HG03520 (cell line): ENCODE measurements at regions not wholly inside any gene's neighbourhood (a gene's known extent, or its start where the extent isn't known, plus 50 kb on each side); places are given as distances from the start of the nearest gene placed in this dataset.

Experiments used
- ATAC-seq: cut with Tn5 transposase; IDR thresholded peaks from one replicate; pipeline ENCODE4 v1.9.1; 2021; ENCODE audit warnings: mild to moderate bottlenecking, moderate library complexity; ENCODE audit not compliant: unreplicated experiment

DNA sequence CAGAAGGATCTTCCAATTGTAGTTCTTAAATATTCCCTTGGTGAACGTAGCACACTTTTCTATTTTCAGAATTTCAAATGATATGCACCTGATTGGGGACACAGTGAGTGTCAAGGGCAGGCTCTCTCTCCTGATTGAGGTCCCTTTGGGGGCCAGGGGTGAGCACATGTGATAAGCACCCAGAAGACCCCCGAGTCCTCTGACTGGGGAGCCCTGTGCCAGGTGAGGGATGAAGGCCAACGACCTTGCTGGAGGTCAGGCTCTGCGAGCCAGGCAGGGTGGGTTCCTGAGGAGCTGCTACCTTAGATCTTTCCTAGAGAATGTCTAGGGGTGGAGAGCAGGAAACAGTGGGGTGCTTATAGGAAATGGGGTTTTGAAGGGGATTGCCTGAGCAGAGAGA lies 1253.9 kb downstream of the BRD1 start:
- ATAC-seq, result no peak

GRCh38 chr22:48572951-48573350 lies 1254.7 kb downstream of the BRD1 start:
- ATAC-seq, result no peak

DNA sequence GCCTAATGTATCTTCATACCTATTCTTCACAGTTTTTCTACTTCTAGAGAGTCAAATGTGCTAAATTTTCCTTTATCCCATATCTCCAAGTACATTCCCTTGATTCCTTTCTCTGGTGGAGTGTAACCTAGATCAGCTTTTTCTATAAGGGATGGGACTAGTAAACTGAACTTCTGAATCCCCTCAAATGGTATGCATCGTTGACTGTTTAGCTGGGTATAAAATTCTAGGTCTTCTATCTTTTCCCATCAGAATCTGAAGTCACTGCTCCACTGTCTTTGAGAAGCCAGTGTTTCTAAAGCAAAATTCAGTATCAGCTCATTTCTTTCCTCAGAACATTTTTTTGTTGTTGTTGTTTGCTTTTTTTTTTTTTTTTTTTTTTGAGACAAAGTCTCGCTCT lies 1256.8 kb downstream of the BRD1 start:
- ATAC-seq, result no peak

GRCh38 chr22:48569476-48570233 lies 1258.0 kb downstream of the BRD1 start:
- no peak for ATAC-seq

GRCh38 chr22:48568736-48569330 lies 1258.8 kb downstream of the BRD1 start:
- no peak for ATAC-seq

DNA sequence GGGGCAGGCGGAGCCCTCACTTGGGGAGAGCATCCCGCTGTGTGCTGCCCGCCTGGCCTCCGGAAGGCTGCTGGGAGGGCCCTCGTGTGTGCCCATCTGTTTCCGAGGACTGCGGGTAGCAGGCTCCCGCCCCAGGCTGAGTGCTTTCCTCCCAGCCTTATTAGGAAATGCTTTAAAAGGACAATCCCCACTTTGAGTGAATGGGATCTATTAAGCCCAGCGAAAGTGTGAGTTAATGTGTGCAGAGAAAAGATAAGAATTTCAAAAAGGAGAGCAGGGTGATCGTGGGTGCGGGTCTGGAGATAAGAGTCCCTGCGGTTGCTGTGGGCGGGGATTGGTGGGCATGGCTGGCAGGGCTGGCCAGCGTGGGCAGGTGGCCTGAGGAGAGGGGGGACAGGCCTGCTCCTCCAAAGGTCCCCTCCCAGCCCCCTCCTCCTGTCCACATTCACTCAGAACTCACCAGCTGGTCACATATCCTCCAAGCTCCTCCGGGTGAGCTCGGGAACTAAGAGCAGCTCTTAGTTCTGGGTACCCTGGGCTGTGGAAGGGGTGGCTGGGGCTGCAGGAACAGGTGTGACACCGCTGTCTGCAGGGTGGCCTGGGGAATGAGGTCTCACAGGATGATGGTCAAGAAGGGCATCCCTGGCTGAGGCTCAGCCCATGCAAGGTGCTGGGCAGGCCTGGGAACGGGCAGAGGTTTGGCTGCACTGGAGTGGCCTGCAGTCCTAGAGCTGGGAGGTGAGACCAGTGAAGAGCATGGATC lies 1260.3 kb downstream of the BRD1 start:
- no peak for ATAC-seq

DNA sequence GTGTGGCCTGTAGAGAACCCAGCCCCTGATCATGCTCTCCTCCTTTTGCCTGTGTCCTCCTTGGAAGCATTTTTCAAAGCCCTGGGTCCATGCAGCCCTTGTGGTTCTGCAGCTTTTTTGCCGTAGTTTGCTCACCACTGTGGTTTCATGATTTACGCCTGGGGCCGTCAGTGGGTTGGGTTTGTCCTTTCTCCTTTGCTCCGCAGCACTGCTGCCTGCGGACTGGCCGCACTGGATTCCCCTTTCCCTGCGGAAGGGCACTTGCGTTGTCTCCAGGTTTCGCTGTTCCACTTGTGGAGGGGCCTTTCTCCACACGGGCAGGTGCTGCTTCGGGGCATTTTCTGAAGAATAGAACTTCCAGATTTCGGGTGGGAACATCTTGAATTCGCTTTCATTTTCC lies 1260.9 kb downstream of the BRD1 start:
- ATAC-seq, result no peak

DNA sequence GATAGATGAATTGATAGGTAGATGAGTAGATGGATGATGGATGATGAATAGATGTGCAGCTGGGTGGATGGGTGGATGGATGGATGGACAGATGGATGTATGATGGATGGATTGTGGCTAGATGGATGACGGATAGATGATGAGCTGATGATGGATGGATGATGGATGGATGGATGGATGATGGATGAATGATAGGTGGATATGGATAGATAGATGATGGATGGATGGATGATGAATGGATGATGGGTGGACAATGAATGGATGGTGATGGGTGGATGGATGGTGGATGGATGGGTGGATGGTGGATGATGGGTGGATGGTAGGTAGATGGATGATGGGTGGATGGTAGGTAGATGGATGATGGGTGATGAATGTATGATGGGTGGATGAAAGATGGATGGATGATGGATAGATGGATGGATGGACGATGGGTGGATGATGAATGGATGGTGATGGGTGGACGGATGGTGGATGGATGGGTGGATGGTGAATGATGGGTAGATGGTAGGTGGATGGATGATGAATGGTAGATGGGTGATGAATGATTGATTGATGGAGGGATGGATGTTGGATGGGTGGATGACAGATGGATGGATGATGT lies 1261.7 kb downstream of the BRD1 start:
- no peak for ATAC-seq

DNA sequence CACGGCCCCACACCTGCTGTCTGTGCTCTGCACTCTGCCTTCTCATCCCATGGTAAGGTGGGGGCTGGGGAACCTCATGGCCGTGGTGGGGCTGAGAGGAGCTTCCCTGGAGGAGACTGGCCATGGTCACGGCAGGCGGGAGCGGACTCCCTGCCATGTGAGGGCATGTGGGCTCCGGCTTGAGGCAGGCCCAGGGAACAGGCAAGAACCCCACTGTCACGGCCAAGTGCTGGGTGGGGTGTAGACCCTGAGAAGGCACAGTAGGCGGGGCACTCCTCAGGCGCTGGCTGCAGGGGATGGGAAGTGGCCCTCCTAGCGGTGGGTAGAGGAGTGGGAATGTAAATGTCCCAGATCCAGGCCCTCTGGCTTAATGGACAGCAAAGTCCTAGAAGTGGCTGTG lies 1262.7 kb downstream of the BRD1 start:
- ATAC-seq, result no peak

DNA sequence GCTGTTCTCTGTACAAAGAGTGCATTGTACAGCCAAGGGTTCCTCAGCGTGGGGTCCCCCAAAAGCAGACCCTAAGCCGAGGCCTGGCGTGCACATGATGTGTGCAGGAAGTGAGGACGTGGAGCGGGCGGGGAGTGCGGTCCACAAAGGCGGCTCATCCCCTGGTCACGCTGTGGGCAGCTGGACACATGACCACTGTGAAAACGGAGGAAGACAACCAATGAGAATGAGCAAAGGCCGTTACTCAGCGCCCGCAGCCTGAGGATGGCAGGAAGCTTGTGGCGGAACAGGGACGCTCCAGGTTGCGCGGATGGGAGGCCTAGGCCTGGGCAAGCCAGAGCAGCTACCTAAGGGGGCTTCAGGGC lies 1263.7 kb downstream of the BRD1 start:
- no peak for ATAC-seq

- ATAC-seq, result no peak
Observed at GRCh38 chr22:48563118-48563965, 1264.3 kb downstream of the BRD1 start.

- no peak for ATAC-seq
Observed at GRCh38 chr22:48561676-48562075, 1266.0 kb downstream of the BRD1 start.

GRCh38 chr22:48560836-48561235 lies 1266.8 kb downstream of the BRD1 start:
- no peak for ATAC-seq

- ATAC-seq, result no peak
Observed at GRCh38 chr22:48560389-48560751, 1267.3 kb downstream of the BRD1 start.

DNA sequence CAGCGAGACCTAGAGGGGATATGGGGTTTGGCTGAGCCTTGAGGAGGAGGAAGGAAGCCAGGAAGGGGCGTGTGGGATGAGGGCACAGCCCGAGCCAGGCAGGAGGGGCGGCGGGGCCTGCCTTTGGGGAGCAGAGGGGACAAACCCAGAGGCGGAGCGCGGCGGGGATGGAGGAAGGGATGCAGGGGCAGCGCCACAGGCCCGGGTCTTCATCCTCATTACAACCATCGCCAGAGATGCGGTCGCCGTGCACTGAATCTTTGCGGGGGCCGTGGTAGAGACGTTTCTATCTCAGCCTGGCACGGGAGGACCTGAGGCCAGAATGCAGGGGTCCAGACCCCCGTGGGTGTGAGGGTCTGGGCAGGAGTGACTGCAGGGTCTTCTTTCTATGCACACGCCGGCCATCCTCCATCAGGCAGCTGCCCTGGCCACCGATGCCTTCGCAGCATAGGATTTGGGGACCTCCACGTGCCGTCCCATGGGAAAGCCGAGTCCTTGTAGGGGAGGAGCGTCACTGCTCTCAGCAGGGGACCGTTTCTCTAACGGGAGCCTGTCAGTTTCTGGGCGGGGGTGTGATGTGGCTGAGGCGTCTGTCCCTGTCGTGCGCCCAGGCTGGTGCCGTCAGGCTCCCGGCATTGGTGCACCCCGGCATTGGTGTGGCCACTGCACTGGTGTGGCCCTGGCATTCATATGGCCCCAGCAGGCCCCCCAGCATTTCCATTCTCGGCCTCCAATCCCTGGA lies 1267.9 kb downstream of the BRD1 start:
- no peak for ATAC-seq

DNA sequence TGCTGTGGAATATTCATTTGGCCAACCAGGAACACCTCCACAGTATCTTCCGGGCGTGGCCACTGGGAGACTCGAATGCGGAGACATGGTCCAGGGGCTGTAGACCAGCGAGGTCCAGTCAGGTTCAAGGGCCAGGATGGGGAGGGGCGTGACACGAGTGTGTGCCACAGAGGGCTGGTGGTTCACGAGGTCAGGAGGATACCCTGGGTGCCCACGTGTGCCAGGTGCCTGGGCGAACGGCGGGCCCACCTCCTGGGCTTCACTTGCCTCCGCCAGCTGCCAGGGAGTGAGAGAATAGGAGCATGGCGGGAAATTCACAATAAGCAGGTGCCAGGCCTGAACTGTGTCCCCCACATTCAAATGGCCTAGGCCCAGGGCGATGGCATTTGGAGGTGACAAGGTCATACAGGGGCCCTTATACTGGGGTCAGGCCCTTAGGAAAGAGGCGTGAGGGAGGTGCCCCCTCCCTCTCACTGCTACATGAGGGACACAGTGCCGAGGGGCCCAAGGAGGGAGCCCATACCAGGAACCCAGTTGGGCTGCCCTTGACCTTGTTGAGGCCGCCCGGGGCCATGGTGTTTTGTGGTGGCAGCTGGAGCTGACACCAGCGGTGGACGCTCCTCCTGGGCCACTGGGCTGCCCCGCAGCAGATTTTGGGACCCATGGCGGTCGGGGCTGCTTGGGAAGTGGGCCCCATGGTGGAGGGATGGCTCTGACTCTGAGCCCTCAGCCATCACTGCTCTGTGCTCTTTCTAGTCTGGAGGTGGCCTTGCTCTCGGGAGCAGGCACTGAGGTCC lies 1268.9 kb downstream of the BRD1 start:
- ATAC-seq, result no peak

DNA sequence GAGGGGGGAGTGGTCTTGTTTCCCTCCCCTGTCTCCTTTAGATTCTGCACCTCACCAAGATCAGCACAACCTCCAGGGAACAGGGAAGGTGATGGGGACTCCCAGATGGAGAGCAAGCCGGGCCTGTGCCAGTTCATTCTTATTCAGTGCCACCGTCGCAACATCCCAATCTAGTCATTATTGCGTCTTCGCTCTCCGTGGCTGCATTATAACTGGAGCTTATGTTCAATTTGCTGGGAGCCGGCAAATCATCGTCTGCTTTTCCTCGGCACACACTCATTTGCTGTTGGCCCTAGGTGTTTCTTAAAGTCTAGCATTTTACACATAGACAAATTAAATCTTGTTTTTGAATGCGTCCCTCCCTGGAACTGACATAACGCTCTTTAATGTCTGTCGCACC lies 1269.7 kb downstream of the BRD1 start:
- no peak for ATAC-seq

- no peak for ATAC-seq
Observed at GRCh38 chr22:48557473-48557872, 1270.2 kb downstream of the BRD1 start.

DNA sequence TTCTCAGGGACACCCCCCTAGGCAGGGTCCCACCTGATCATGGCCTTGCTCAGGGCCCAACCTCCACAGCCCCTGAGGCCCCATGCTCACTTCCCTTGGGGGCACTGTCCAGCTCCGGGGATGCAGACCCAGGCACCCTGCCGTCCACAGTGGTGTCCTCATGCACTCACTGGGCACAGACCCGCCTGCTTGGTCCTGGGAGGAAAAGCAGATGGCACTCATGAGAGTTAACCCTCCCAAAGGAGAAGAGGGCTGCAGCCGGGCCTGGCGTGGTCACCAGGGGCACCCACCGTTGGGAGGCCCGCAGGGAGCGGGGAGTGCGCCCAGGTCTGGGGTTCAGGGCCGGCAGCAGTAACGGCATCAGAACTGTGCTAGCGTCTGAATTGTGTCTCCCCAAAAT lies 1270.9 kb downstream of the BRD1 start:
- no peak for ATAC-seq
